HCT116 (cell line): ENCODE measurements at regions not wholly inside any gene's neighbourhood (a gene's known extent, or its start where the extent isn't known, plus 50 kb on each side); places are given as distances from the start of the nearest gene placed in this dataset.

Experiments used
- ATAC-seq: fragments of 200-7000 bp; cut with Tn5 transposase; 2 replicates; pipeline ENCODE4 v1.9.1; 2020; ENCODE audit warnings: mild to moderate bottlenecking, moderate library complexity
- BruUV-seq: library from RNA; stranded (reverse); fragments of 400-500 nt; replicated peaks from 2 replicates; lab custom pipeline; 2021; lab: Mats Ljungman, UMichigan
- CTCF ChIA-PET: fragments of 300-600 bp; sonication (Branson Sonifier 250); formaldehyde crosslinking; loops from one replicate; lab custom pipeline; 2021; ENCODE audit warnings: antibody characterized with exemption; lab: Charles Lee
- POLR2A ChIA-PET: fragments of 300-600, 350-600 bp; sonication (Branson Sonifier 250); formaldehyde crosslinking; loops from one replicate; lab custom pipeline; 2021; ENCODE audit warnings: antibody characterized with exemption; lab: Charles Lee
- RAD21 ChIA-PET, 2 experiments: fragments of 300-600 bp; sonication (Branson Sonifier 250); formaldehyde crosslinking; loops; one replicate each; lab custom pipeline; 2023; ENCODE audit warnings: low total read pairs in 2 of 2; ENCODE audit not compliant: uncharacterized antibody in 2 of 2, unreplicated experiment in 2 of 2, low non-redundant PET in 1 of 2; lab: Charles Lee
- DNase-seq: peaks from one replicate; pipeline ENCODE4 v3.0.0-alpha.2; 2010; ENCODE audit warnings: low read depth, low spot score
- H2AFZ ChIP-seq: fragments of 200-600 bp; shearing (Covaris generic), sonication (generic); 2 replicates; pipeline ENCODE4 v1.6.1; 2017; ENCODE audit warnings: low read depth, mixed run types, mixed read lengths, antibody characterized with exemption, low read length; ENCODE audit not compliant: poor library complexity, severe bottlenecking
- H3K27ac ChIP-seq: 2 replicates; pipeline ENCODE4 v1.5.1; 2012; ENCODE audit warnings: low read depth, low read length
- H3K27me3 ChIP-seq: fragments of 200-600 bp; sonication (generic); 2 replicates; pipeline ENCODE4 v1.6.1; 2016; ENCODE audit warnings: mixed run types, low read length, mixed read lengths; ENCODE audit not compliant: insufficient read depth
- H3K36me3 ChIP-seq, 2 experiments: fragments of 200-500 bp in 1 of 2; fragments of 200-600 bp in 1 of 2; sonication (Bioruptor generic) in 1 of 2; sonication (generic) in 1 of 2; 2 replicates each; pipeline versions ENCODE4 v1.5.1 to v1.6.1; 2014 to 2016; ENCODE audit warnings: low read length in 2 of 2, inconsistent platforms in 1 of 2, mixed read lengths in 1 of 2, mixed run types in 1 of 2; ENCODE audit not compliant: insufficient read depth in 2 of 2, control insufficient read depth in 1 of 2
- H3K4me1 ChIP-seq, 2 experiments: fragments of 200-600 bp in 1 of 2; sonication (generic) in 1 of 2; 2 replicates each; pipeline versions ENCODE4 v1.5.1 to v1.6.1; 2012 to 2017; ENCODE audit warnings: low read length in 2 of 2, inconsistent platforms in 1 of 2, mild to moderate bottlenecking in 1 of 2, mixed read lengths in 1 of 2, mixed run types in 1 of 2, moderate library complexity in 1 of 2; ENCODE audit not compliant: insufficient read depth in 2 of 2, control insufficient read depth in 1 of 2
- H3K4me2 ChIP-seq: fragments of 200-600 bp; sonication (generic); 2 replicates; pipeline ENCODE4 v1.6.1; 2017; ENCODE audit warnings: mixed run types, low read length, mixed read lengths
- H3K4me3 ChIP-seq, 2 experiments: fragments of 200-600 bp in 1 of 2; sonication (generic) in 1 of 2; replicated peaks in 1 of 2; 2 replicates each; pipeline ENCODE4 v1.5.1; 2011 to 2016; ENCODE audit warnings: low read length in 2 of 2, control low read depth in 1 of 2, low read depth in 1 of 2, mild to moderate bottlenecking in 1 of 2, mixed read lengths in 1 of 2, mixed run types in 1 of 2
- H3K79me2 ChIP-seq: fragments of 200-600 bp; sonication (generic); 2 replicates; pipeline ENCODE4 v1.6.1; 2017; ENCODE audit warnings: mild to moderate bottlenecking, mixed run types, low read length, moderate library complexity, mixed read lengths; ENCODE audit not compliant: insufficient read depth
- H3K9ac ChIP-seq: fragments of 200-600 bp; sonication (generic); 2 replicates; pipeline ENCODE4 v1.6.1; 2016; ENCODE audit warnings: low read length, mixed read lengths
- H3K9me2 ChIP-seq: fragments of 200-600 bp; sonication (generic), shearing (Covaris generic); 2 replicates; pipeline ENCODE4 v1.6.1; 2017; ENCODE audit warnings: mixed run types, mild to moderate bottlenecking, moderate library complexity; ENCODE audit not compliant: insufficient read depth
- H3K9me3 ChIP-seq, 2 experiments: fragments of 200-500 bp in 1 of 2; fragments of 200-600 bp in 1 of 2; sonication (Bioruptor generic) in 1 of 2; sonication (generic) in 1 of 2; 2 replicates each; pipeline ENCODE4 v1.6.1; 2014 to 2017; ENCODE audit warnings: low read length in 2 of 2, mixed read lengths in 2 of 2, inconsistent platforms in 1 of 2, low read depth in 1 of 2, mild to moderate bottlenecking in 1 of 2, mixed run types in 1 of 2, moderate library complexity in 1 of 2; ENCODE audit not compliant: control insufficient read depth in 1 of 2, insufficient read depth in 1 of 2
- H4K20me1 ChIP-seq: fragments of 200-600 bp; sonication (generic), shearing (Covaris generic); 2 replicates; pipeline ENCODE4 v1.6.1; 2017; ENCODE audit warnings: mixed run types, mild to moderate bottlenecking, moderate library complexity; ENCODE audit not compliant: insufficient read depth
- ATF3 ChIP-seq: IDR thresholded peaks from 2 replicates; pipeline ENCODE4 v1.6.1; 2012
- CEBPB ChIP-seq: IDR thresholded peaks from 2 replicates; pipeline ENCODE4 v1.6.1; 2012; ENCODE audit warnings: low read depth
- EGR1 ChIP-seq: IDR thresholded peaks from 2 replicates; pipeline ENCODE4 v1.6.1; 2012; ENCODE audit warnings: low read depth
- EZH2 ChIP-seq: fragments of 200-600 bp; sonication (generic); IDR thresholded peaks from 2 replicates; pipeline ENCODE4 v1.6.1; 2017; ENCODE audit warnings: antibody characterized with exemption, mixed run types
- JUND ChIP-seq: IDR thresholded peaks from 2 replicates; pipeline ENCODE4 v1.6.1; 2012
- MAX ChIP-seq: IDR thresholded peaks from 2 replicates; pipeline ENCODE4 v1.6.1; 2012
- POLR2AphosphoS5 ChIP-seq: IDR thresholded peaks from 2 replicates; pipeline ENCODE4 v1.6.1; 2011; ENCODE audit warnings: mild to moderate bottlenecking, low read depth, low read length, moderate library complexity
- RAD21 ChIP-seq: IDR thresholded peaks from 2 replicates; pipeline ENCODE4 v1.6.1; 2012; ENCODE audit warnings: low read depth, mild to moderate bottlenecking
- REST ChIP-seq: IDR thresholded peaks from 2 replicates; pipeline ENCODE4 v1.6.1; 2012; ENCODE audit warnings: low read depth
- SP1 ChIP-seq: IDR thresholded peaks from 2 replicates; pipeline ENCODE4 v1.6.1; 2012; ENCODE audit warnings: low read depth
- SRF ChIP-seq: IDR thresholded peaks from 2 replicates; pipeline ENCODE4 v1.6.1; 2012; ENCODE audit warnings: low read depth
- YY1 ChIP-seq: IDR thresholded peaks from 2 replicates; pipeline ENCODE4 v1.6.1; 2011; ENCODE audit warnings: low read length, low read depth, moderate library complexity, mild to moderate bottlenecking; ENCODE audit not compliant: insufficient replicate concordance; ENCODE audit errors: extremely low read depth
- ZBTB33 ChIP-seq: IDR thresholded peaks from 2 replicates; pipeline ENCODE4 v1.6.1; 2011; ENCODE audit warnings: mild to moderate bottlenecking, low read length, moderate library complexity; ENCODE audit not compliant: insufficient replicate concordance; ENCODE audit errors: extremely low read depth
- ZFX ChIP-seq: fragments of 450-650 bp; IDR thresholded peaks from 2 replicates; pipeline ENCODE4 v1.6.1; 2017
- ZNF274 ChIP-seq: fragments of 200-500 bp; sonication (Bioruptor generic); IDR thresholded peaks from 2 replicates; pipeline ENCODE4 v1.6.1; 2014; ENCODE audit warnings: mild to moderate bottlenecking, low read depth, low read length, inconsistent platforms
- intact Hi-C: fragments of 100-400 bp; cut with micrococcal nuclease; formaldehyde crosslinking; loops from 2 replicates; pipeline ENCODE4 v1.10.0; 2022

GRCh38 chr2:56676966-56677365, 493.2 kb downstream of the CCDC85A start:
- intact Hi-C loops: no loop called here
- H2AFZ ChIP-seq: no peak overlapping the region
- no peaks in the 10 kb centered on the region for H3K27me3 ChIP-seq
- no peak overlapping the region for H3K4me3 ChIP-seq
- no peaks in the 10 kb centered on the region for H3K4me1 ChIP-seq
- RAD21 ChIA-PET: no interaction called here
- H3K4me2 ChIP-seq: no peak overlapping the region
- no TSS peak for BruUV-seq
- DNase-seq: no peak
- no peaks in the 10 kb centered on the region for H3K36me3 ChIP-seq
- no peaks in the 10 kb centered on the region; the same call in 1 of the 2 replicates for H3K9me2 ChIP-seq
- no peaks in the 10 kb centered on the region for H3K79me2 ChIP-seq
- POLR2A ChIA-PET: no interaction called here
- no peak overlapping the region for H3K27ac ChIP-seq
- ATAC-seq: no peak
- TF ChIP-seq ZFX (no peak), CEBPB (no peak), YY1 (no peak), ZNF274 (no peak), RAD21 (no peak), MAX (no peak), ZBTB33 (no peak), EZH2 (no peak), JUND (no peak), SP1 (no peak), POLR2AphosphoS5 (no peak), ATF3 (no peak), EGR1 (no peak), REST (no peak), SRF (no peak)
- peaks cover 5 to 10% of the 10 kb centered on the region in 2 experiments; a peak in 2 of 4 replicates for H3K9me3 ChIP-seq
- CTCF ChIA-PET: no interaction called here
- H4K20me1 ChIP-seq: no peaks in the 10 kb centered on the region
- H3K9ac ChIP-seq: no peak overlapping the region
